ENCODE measurements at regions not wholly inside any gene's neighbourhood (a gene's known extent, or its start where the extent isn't known, plus 50 kb on each side); places are given as distances from the start of the nearest gene placed in this dataset.

DNA sequence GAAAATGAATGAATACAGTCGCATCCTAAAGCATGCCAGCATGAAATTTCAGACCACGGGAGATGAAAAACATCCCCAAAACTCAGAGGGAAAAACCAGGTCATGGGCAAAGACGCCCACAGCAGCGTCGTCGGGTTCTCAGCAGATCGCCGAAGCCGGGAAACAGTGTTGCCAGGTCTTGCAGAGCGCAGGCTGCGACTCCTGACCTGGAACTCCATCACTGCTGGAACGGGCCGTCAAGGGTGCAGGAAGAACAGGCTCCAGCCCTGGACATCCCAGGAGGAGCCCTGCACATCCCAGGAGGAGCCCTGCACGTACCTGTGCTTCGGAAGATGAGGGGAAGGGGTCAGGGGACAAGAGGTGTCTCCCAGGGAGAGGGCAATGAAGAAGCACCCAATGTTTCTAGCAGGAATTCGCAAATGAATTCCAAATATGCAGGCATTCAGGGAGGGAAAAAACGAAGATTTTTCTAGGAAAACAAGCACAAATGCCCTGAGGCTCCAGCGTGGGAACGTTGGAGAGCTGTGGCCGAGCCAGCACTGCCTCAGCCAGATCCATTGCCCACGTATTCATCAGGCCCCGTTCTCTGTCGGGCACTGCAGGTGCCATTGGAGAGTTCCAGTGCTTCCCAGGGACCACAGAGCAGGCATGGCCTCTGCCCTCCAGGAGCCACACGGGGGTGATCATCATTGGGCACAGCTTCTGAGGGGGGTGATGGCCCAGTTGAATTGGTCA lies 1110.4 kb downstream of the BRD1 start:
- TF ChIP-seq CTCF (IDR thresholded peaks at IDR 0.05) (no peak), POLR2A (IDR thresholded peaks at IDR 0.05) (no peak)

All from tibial nerve (tissue), 3 donors.